SU-DHL-6 (cell line): ENCODE measurements at regions not wholly inside any gene's neighbourhood (a gene's known extent, or its start where the extent isn't known, plus 50 kb on each side); places are given as distances from the start of the nearest gene placed in this dataset.

Experiments used
- CTCF ChIP-seq: fragments of 200-600 bp; sonication (generic); IDR thresholded peaks from one replicate; pipeline ENCODE4 v1.5.1; 2017; ENCODE audit warnings: antibody characterized with exemption, mild to moderate bottlenecking, low read length, moderate library complexity; ENCODE audit not compliant: insufficient read depth, poor library complexity, severe bottlenecking
- EZH2phosphoT487 ChIP-seq: fragments of 200-600 bp; sonication (generic), shearing (Covaris generic); conservative IDR thresholded peaks from 2 replicates; pipeline ENCODE4 v1.6.1; 2018; ENCODE audit warnings: mild to moderate bottlenecking, antibody characterized with exemption, low read length, moderate library complexity, mixed read lengths

- TF ChIP-seq CTCF (no peak), EZH2phosphoT487 (no peak)
These were observed 85.5 kb upstream of the EGLN3 start for GRCh38 chr14:34036319-34036766.
